RWPE2 (cell line): ENCODE measurements at regions not wholly inside any gene's neighbourhood (a gene's known extent, or its start where the extent isn't known, plus 50 kb on each side); places are given as distances from the start of the nearest gene placed in this dataset.
"Not testable (repeated sequence)": the region's sequence is repeated elsewhere in the genome, so short reads cannot be mapped to it uniquely, and the experiment has no call there.

Source experiments
- ATAC-seq: fragments of 200-7000 bp; cut with Tn5 transposase; 3 replicates; pipeline ENCODE4 v1.9.1; 2021; ENCODE audit warnings: low read depth
- DNase-seq: peaks from one replicate; pipeline ENCODE4 v3.0.0-alpha.2; 2020; ENCODE audit warnings: low spot score
- H3K27ac ChIP-seq: fragments of 450-650 bp; 2 replicates; pipeline ENCODE4 v1.5.1; 2017; ENCODE audit warnings: mild to moderate bottlenecking; ENCODE audit not compliant: poor library complexity, severe bottlenecking
- H3K27me3 ChIP-seq: fragments of 250-450 bp; sonication (Bioruptor Pico); 2 replicates; pipeline ENCODE4 v1.5.1; 2021; ENCODE audit warnings: mild to moderate bottlenecking, moderate library complexity; ENCODE audit not compliant: insufficient read depth, poor library complexity, severe bottlenecking
- H3K36me3 ChIP-seq: fragments of 250-450 bp; sonication (Bioruptor Pico); 2 replicates; pipeline ENCODE4 v1.5.1; 2020; ENCODE audit warnings: low read depth, mild to moderate bottlenecking, moderate library complexity
- H3K4me1 ChIP-seq: fragments of 250-450 bp; sonication (Bioruptor Pico); 2 replicates; pipeline ENCODE4 v1.5.1; 2021; ENCODE audit warnings: mild to moderate bottlenecking, moderate library complexity; ENCODE audit not compliant: insufficient read depth, poor library complexity, severe bottlenecking
- H3K4me3 ChIP-seq: fragments of 250-450 bp; sonication (Bioruptor Pico); 2 replicates; pipeline ENCODE4 v1.5.1; 2021; ENCODE audit warnings: mild to moderate bottlenecking, moderate library complexity; ENCODE audit not compliant: severe bottlenecking
- H3K9me3 ChIP-seq: fragments of 250-450 bp; sonication (Bioruptor Pico); 2 replicates; pipeline ENCODE4 v1.5.1; 2021; ENCODE audit warnings: mild to moderate bottlenecking, moderate library complexity; ENCODE audit not compliant: severe bottlenecking
- TF ChIP-seq, protein P1 (sequence below): fragments of 450-650 bp; IDR thresholded peaks from one replicate; pipeline ENCODE4 v1.5.1; 2017; ENCODE audit warnings: mild to moderate bottlenecking, moderate library complexity; ENCODE audit not compliant: poor library complexity, severe bottlenecking

DNA sequence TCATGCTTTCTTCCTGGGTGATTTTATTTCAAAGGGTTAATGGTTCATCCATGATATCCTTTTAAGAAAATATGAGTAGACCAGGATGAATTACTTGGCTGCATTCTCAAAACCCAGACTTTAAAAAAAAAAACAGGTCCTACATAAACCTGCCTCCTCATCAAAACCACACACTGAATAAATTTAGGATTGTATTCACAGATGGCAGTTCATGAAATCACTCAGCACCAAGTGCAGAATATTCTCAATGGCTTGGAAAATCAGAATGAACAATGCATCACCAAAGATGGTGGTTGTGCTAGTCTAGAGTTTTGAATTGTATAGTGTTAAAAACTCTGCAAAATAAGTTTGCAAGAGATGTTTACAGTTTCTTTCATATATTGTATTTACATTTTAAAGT lies 145.4 kb upstream of the GRAMD2B start:
- Histone ChIP-seq H3K4me3 (no peak overlapping the region), H3K27ac (no peak overlapping the region), H3K4me1 (no peaks in the 10 kb centered on the region), H3K27me3 (no peaks in the 10 kb centered on the region), H3K36me3 (no peaks in the 10 kb centered on the region), H3K9me3 (no peaks in the 10 kb centered on the region)
- no peak for DNase-seq
- no peak for ATAC-seq
- TF ChIP-seq, protein P1, sequence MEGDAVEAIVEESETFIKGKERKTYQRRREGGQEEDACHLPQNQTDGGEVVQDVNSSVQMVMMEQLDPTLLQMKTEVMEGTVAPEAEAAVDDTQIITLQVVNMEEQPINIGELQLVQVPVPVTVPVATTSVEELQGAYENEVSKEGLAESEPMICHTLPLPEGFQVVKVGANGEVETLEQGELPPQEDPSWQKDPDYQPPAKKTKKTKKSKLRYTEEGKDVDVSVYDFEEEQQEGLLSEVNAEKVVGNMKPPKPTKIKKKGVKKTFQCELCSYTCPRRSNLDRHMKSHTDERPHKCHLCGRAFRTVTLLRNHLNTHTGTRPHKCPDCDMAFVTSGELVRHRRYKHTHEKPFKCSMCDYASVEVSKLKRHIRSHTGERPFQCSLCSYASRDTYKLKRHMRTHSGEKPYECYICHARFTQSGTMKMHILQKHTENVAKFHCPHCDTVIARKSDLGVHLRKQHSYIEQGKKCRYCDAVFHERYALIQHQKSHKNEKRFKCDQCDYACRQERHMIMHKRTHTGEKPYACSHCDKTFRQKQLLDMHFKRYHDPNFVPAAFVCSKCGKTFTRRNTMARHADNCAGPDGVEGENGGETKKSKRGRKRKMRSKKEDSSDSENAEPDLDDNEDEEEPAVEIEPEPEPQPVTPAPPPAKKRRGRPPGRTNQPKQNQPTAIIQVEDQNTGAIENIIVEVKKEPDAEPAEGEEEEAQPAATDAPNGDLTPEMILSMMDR: no peak

DNA sequence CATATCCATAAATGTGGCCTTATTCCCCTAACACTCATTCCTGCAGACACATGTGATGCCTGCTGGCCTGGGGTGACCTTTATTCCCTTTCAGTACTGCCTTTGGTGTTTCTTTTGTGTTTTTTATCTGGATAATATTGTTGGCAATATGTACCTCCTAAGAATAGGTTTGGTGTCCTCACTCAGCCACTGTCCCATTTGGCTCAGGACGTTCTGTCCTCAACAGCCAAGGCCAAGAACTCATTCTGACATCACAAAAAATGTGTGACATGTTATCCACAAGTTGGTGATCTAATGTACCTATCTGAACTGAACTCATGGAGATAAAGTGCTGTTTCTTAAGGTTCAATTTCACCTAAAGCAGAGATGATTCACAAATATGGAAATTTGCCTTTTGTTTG lies 142.9 kb upstream of the GRAMD2B start:
- ATAC-seq: no peak
- TF ChIP-seq, protein P1: no peak

DNA sequence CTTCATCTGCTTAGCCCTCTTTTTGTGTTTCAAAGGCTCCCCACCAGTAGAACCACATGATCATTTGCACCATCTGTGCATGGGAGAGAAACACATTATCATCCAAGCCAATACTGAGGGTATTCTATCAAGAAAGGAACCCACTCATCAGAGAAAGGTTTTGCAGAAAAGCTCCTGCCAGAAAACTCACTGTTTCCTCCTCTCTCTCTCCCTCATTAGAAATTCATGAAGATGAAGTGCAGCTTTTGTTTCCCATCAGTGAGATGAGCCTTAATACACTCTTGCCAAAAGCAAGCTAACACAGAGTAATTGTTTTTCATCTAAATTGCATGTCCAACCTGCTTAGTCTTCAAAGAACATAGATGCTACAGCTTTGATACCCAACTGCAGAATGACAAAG lies 142.4 kb upstream of the GRAMD2B start:
- Histone ChIP-seq H3K4me1 (no peaks in the 10 kb centered on the region), H3K27me3 (no peaks in the 10 kb centered on the region), H3K9me3 (no peaks in the 10 kb centered on the region), H3K4me3 (no peak overlapping the region), H3K36me3 (no peaks in the 10 kb centered on the region), H3K27ac (no peak overlapping the region)
- ATAC-seq (no peak), DNase-seq (no peak)
- TF ChIP-seq, protein P1: no peak

More for the DNA sequence above, 142.9 kb upstream of the GRAMD2B start:
- Histone ChIP-seq H3K27me3 (no peaks in the 10 kb centered on the region), H3K27ac (no peak overlapping the region), H3K36me3 (no peaks in the 10 kb centered on the region), H3K4me1 (no peaks in the 10 kb centered on the region), H3K9me3 (no peaks in the 10 kb centered on the region), H3K4me3 (no peak overlapping the region)
- no peak for DNase-seq

DNA sequence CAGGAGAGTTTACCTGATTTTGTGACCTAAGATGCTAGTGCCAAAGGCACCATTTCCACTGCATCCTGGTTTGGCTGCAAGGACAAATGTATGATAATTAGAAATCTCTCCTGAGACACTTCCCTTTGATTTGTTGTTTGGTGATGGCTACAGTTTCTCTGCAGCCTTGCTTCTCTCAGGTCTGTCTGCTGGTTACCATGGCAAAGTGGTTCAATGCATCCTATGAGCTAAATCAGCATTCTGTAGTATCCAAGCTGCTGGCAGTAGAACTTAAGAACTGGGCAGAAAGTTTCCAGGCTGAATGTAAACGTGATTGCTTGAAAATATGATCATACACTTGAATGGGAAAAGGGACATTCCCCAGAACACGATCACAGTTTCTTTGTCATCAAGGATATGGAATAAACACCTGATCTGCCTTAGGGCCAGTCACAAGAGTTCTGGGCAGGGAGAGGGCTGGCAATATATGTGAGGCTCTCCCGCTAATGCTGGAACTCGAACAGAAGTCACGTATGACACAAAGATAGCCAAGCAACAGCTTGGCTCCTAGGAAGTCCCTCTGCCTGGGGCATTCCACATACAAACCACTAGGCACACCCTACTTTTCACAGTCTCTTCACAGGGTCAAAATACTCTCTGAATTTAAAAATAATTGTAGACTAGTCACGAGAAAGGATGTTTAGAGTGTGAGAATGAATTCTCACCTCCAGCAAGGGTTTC lies 138.1 kb upstream of the GRAMD2B start:
- peaks cover 6% of the 10 kb centered on the region for H3K27me3 ChIP-seq
- ATAC-seq: no peak

DNA sequence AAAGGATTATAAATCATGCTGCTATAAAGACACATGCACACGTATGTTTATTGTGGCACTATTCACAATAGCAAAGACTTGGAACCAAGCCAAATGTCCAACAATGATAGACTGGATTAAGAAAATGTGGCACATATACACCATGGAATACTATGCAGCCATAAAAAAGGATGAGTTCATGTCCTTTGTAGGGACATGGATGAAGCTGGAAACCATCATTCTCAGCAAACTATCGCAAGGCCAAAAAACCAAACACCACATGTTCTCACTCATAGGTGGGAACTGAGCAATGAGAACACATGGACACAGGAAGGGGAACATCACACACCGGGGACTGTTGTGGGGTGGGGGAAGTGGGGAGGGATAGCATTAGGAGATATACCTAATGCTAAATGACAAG lies 127.1 kb upstream of the GRAMD2B start:
- not testable (repeated sequence) for H3K27me3 ChIP-seq, DNase-seq, H3K4me3 ChIP-seq, H3K9me3 ChIP-seq, H3K36me3 ChIP-seq, H3K4me1 ChIP-seq, H3K27ac ChIP-seq, ATAC-seq

More for the DNA sequence above, 138.1 kb upstream of the GRAMD2B start:
- H3K27ac ChIP-seq: no peak overlapping the region
- H3K4me1 ChIP-seq: no peaks in the 10 kb centered on the region
- H3K9me3 ChIP-seq: no peaks in the 10 kb centered on the region
- DNase-seq: no peak
- no peak overlapping the region for H3K4me3 ChIP-seq
- TF ChIP-seq, protein P1: no peak
- H3K36me3 ChIP-seq: no peaks in the 10 kb centered on the region
